ENCODE measurements at regions not wholly inside any gene's neighbourhood (a gene's known extent, or its start where the extent isn't known, plus 50 kb on each side); places are given as distances from the start of the nearest gene placed in this dataset.
"Not testable (repeated sequence)": the region's sequence is repeated elsewhere in the genome, so short reads cannot be mapped to it uniquely, and the experiment has no call there.

DNA sequence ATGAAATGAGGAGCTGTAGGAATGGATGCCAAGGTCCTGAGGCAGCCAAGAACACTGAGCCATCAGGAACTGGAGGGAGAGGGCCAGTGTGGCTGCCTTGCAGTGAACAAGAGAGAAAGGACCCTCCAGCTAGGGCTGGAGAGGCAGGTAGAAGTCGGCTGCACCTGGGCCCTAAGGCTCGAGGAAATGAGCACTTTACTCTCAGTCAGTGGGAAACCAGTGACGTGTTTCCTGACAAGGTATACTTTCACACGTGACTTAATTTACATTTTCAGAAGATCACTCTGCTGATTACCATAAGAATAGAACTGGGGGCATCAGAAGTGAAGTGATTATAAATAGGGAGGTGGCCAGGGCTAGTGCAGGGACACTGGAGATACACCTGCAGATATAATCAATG lies 115.2 kb downstream of the C17orf67 start:
- TF ChIP-seq, protein P1, sequence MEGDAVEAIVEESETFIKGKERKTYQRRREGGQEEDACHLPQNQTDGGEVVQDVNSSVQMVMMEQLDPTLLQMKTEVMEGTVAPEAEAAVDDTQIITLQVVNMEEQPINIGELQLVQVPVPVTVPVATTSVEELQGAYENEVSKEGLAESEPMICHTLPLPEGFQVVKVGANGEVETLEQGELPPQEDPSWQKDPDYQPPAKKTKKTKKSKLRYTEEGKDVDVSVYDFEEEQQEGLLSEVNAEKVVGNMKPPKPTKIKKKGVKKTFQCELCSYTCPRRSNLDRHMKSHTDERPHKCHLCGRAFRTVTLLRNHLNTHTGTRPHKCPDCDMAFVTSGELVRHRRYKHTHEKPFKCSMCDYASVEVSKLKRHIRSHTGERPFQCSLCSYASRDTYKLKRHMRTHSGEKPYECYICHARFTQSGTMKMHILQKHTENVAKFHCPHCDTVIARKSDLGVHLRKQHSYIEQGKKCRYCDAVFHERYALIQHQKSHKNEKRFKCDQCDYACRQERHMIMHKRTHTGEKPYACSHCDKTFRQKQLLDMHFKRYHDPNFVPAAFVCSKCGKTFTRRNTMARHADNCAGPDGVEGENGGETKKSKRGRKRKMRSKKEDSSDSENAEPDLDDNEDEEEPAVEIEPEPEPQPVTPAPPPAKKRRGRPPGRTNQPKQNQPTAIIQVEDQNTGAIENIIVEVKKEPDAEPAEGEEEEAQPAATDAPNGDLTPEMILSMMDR (IDR thresholded peaks at IDR 0.05; ENCODE audit: insufficient read depth, low read length) = no peak
- H3K4me3 ChIP-seq (ENCODE audit: low read depth, low read length) = no peak overlapping the region
- no peak for DNase-seq (ENCODE audit: low read depth)

DNA sequence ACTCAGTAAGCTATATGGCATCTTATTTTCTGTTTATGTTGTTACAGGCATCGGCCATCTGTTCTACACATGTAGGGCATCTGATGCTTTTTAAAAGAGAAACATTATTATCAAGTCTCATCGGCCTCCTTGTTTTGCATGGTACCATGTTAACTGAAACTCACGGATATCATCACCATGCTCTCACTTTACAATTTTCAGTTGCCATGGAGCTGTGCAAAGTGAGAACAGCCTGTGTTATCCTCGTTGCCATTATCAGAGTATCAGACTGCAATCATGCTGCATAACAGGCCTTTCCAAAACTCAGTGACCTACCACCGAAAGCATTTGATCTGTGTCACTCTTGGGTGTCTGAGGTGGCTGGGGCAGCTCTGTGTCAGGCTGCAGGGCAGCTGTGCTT lies 110.3 kb downstream of the C17orf67 start:
- H3K4me3 ChIP-seq (ENCODE audit: low read depth, low read length) = no peak overlapping the region
- no peak for DNase-seq (ENCODE audit: low read depth)

DNA sequence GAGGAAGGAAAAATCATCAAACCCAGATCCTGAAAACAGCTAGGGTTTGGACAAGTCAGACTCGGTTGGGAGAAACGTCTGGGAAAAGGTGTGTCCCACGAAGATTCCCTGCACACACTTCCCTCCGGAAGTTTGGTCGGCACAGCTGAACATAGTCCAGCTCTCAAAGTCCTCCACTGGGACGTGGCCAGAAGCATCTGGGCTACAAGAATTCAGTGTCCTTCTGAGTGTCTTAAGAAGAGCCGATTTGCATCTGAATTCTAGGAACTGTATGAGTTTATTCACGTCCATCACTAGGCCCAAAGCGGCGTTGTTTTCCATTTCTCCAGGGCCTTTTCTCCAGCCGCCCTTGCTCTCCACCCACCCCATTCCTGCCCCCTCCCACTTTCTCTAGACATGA lies 109.1 kb downstream of the C17orf67 start:
- no peak overlapping the region for H3K4me3 ChIP-seq (ENCODE audit: low read depth, low read length)
- TF ChIP-seq, protein P1 (IDR thresholded peaks at IDR 0.05; ENCODE audit: insufficient read depth, low read length) = no peak
- DNase-seq (ENCODE audit: low read depth) = no peak

More for the DNA sequence above, 110.3 kb downstream of the C17orf67 start:
- TF ChIP-seq, protein P1 (IDR thresholded peaks at IDR 0.05; ENCODE audit: insufficient read depth, low read length) = no peak

DNA sequence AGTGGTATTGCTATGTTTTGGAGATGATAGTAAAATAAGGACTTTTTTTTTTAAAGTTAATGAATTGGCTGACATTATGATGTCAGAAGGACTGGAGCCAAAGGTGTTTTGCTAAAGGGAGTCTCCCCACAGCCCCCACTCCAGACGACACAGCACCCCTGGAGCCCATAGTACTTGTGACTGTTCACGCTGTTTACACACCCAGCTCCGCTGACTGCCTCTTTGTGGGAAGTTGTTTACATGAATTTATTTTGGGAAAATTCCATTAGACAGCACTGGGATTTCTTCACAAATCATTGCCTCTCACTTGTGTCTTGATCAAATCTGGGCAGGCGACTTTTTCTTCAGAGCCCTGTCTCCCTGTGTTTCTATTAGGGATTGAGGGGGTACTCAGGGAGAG lies 108.6 kb downstream of the C17orf67 start:
- DNase-seq (ENCODE audit: low read depth) = no peak

DNA sequence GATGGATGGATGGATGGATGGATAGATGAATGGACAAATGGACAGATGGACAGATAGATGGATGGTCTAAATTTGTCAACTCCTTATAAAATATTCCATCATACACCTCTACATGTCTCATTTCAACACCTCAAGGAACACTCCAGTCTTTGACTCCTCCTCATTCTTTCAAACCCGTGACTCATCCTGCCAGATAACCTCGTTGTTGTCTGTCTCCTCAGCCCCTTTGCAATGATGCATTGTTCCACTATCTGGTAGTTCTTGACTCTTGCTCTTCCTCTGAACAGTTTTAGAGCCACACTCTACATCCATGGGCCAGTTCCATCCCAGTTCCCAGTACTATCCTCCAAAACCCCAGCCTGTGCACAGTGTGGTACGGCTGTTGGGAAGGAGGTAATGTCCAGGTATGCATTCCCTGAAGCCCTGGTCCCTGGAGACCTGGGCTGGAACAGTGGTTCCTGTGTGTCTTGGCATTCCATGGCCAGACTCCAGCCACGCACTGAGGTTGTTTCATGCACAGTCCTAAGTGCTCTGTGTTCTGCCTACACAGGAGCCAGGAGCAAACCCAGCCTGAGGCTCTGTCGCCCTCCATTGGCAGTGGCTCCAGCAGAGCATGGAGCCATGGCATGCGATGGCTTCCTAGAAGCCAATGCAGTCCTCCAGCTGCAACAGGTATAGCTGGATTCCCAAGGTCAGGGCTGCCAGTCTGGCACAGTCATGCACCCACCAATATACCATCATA lies 105.7 kb downstream of the C17orf67 start:
- no peak overlapping the region for H3K4me3 ChIP-seq (ENCODE audit: low read depth, low read length)
- TF ChIP-seq, protein P1 (IDR thresholded peaks at IDR 0.05; ENCODE audit: insufficient read depth, low read length) = no peak
- no peak for DNase-seq (ENCODE audit: low read depth)

More for the DNA sequence above, 108.6 kb downstream of the C17orf67 start:
- no peak overlapping the region for H3K4me3 ChIP-seq (ENCODE audit: low read depth, low read length)
- TF ChIP-seq, protein P1 (IDR thresholded peaks at IDR 0.05; ENCODE audit: insufficient read depth, low read length) = no peak

DNA sequence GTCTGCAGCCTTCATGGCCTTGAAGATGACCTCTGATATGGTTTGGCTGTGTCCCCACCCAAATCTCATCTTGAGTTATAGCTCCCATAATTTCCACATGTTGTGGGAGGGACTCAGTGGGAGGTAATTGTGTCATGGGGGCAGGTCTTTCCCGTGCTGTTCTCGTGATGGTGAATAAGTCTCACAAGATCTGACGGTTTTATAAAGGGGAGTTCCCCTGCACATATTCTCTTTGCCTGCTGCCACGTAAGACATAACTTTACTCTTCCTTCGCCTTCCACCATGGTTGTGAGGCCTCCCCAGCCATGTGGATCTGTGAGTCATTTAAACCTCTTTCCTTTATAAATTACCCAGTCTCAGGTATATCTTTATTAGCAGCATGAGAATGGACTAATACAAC lies 102.6 kb downstream of the C17orf67 start:
- not testable (repeated sequence) for H3K4me3 ChIP-seq (ENCODE audit: low read depth, low read length); DNase-seq (ENCODE audit: low read depth)

DNA sequence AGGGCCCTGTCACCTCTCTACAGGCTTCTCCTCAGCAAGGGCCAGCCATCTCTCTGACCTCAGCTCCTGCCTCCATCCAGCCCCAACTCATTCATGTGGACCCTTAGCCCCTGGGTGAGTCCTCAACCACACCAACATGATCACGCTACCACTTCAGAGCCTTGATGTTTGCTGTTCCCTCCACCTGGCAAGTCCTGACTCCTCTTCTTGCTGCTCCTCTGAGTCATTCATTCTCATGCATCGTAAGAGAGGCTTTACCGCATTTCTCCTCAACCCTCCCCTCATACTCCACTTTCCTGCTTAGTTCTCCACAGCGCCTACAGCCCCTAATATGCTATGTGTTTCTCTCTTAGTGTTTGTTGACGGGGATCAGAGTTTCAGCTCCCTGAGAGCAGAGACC lies 99.9 kb downstream of the C17orf67 start:
- no peak for DNase-seq (ENCODE audit: low read depth)
- TF ChIP-seq, protein P1 (IDR thresholded peaks at IDR 0.05; ENCODE audit: insufficient read depth, low read length) = no peak

More for the DNA sequence above, 99.9 kb downstream of the C17orf67 start:
- H3K4me3 ChIP-seq (ENCODE audit: low read depth, low read length) = no peak overlapping the region
